ENCODE measurements at regions not wholly inside any gene's neighbourhood (a gene's known extent, or its start where the extent isn't known, plus 50 kb on each side); places are given as distances from the start of the nearest gene placed in this dataset.

- no peak for DNase-seq
Observed at GRCh38 chr5:167731951-167732350, 559.5 kb upstream of the WWC1 start.

- no peak for DNase-seq
Observed at GRCh38 chr5:167732499-167732898, 558.9 kb upstream of the WWC1 start.

GRCh38 chr5:167736992-167737391 is 554.5 kb upstream of the WWC1 start:
- DNase-seq = no peak

- DNase-seq = no peak
Observed at GRCh38 chr5:167743695-167744464, 547.6 kb upstream of the WWC1 start.

GRCh38 chr5:167745868-167746267 is 545.6 kb upstream of the WWC1 start:
- DNase-seq = no peak

- no peak for DNase-seq
Observed at GRCh38 chr5:167750586-167750985, 540.9 kb upstream of the WWC1 start.

GRCh38 chr5:167752936-167753335 is 538.5 kb upstream of the WWC1 start:
- no peak for DNase-seq

GRCh38 chr5:167753725-167754490 is 537.5 kb upstream of the WWC1 start:
- no peak for DNase-seq

- no peak for DNase-seq
Observed at GRCh38 chr5:167754501-167755021, 536.9 kb upstream of the WWC1 start.

GRCh38 chr5:167755420-167755819 is 536.0 kb upstream of the WWC1 start:
- no peak for DNase-seq

- no peak for DNase-seq
Observed at GRCh38 chr5:167759057-167759821, 532.2 kb upstream of the WWC1 start.

GRCh38 chr5:167763772-167764171 is 527.7 kb upstream of the WWC1 start:
- no peak for DNase-seq

- DNase-seq = no peak
Observed at GRCh38 chr5:167764641-167765289, 526.7 kb upstream of the WWC1 start.

GRCh38 chr5:167765352-167765751 is 526.1 kb upstream of the WWC1 start:
- no peak for DNase-seq

GRCh38 chr5:167766957-167767356 is 524.5 kb upstream of the WWC1 start:
- no peak for DNase-seq

- no peak for DNase-seq
Observed at GRCh38 chr5:167767795-167768194, 523.6 kb upstream of the WWC1 start.

GRCh38 chr5:167769846-167770413 is 521.5 kb upstream of the WWC1 start:
- DNase-seq = no peak

GRCh38 chr5:167770461-167770860 is 521.0 kb upstream of the WWC1 start:
- no peak for DNase-seq

- no peak for DNase-seq
Observed at GRCh38 chr5:167771571-167771970, 519.9 kb upstream of the WWC1 start.

- DNase-seq = no peak
Observed at GRCh38 chr5:167773668-167774301, 517.7 kb upstream of the WWC1 start.

- no peak for DNase-seq
Observed at GRCh38 chr5:167777746-167778145, 513.7 kb upstream of the WWC1 start.

GRCh38 chr5:167778228-167778627 is 513.2 kb upstream of the WWC1 start:
- no peak for DNase-seq
